GM23248 (cell line): ENCODE measurements at regions not wholly inside any gene's neighbourhood (a gene's known extent, or its start where the extent isn't known, plus 50 kb on each side); places are given as distances from the start of the nearest gene placed in this dataset.

Experiments used
- DNase-seq: peaks from one replicate; pipeline ENCODE4 v3.0.0-alpha.2; 2015
- H2AFZ ChIP-seq: fragments of 200-600 bp; sonication (generic); 2 replicates; pipeline ENCODE4 v1.6.1; 2016; ENCODE audit warnings: antibody characterized with exemption
- H3F3A ChIP-seq: fragments of 200-600 bp; sonication (generic); 2 replicates; pipeline ENCODE4 v1.6.1; 2016; ENCODE audit warnings: mild to moderate bottlenecking, antibody characterized with exemption, mixed run types; ENCODE audit not compliant: insufficient read depth
- H3K27ac ChIP-seq: fragments of 200-600 bp; sonication (generic); 2 replicates; pipeline ENCODE4 v1.5.1; 2016; ENCODE audit warnings: mild to moderate bottlenecking
- H3K27me3 ChIP-seq: fragments of 200-600 bp; sonication (generic); replicated peaks from 2 replicates; pipeline ENCODE4 v1.6.1; 2016; ENCODE audit warnings: mild to moderate bottlenecking; ENCODE audit not compliant: insufficient read depth
- H3K36me3 ChIP-seq: fragments of 200-600 bp; sonication (generic); 2 replicates; pipeline ENCODE4 v1.6.1; 2016; ENCODE audit warnings: low read depth, mild to moderate bottlenecking
- H3K4me1 ChIP-seq: fragments of 200-600 bp; sonication (generic); 2 replicates; pipeline ENCODE4 v1.6.1; 2016; ENCODE audit warnings: mild to moderate bottlenecking; ENCODE audit not compliant: insufficient read depth
- H3K4me2 ChIP-seq: fragments of 200-600 bp; sonication (generic); one replicate; pipeline ENCODE4 v1.6.1; 2016; ENCODE audit warnings: mild to moderate bottlenecking; ENCODE audit not compliant: unreplicated experiment
- H3K4me3 ChIP-seq: fragments of 200-600 bp; sonication (generic); 2 replicates; pipeline ENCODE4 v1.5.1; 2016; ENCODE audit warnings: mild to moderate bottlenecking
- H3K79me2 ChIP-seq: fragments of 200-600 bp; sonication (generic); 2 replicates; pipeline ENCODE4 v1.6.1; 2016; ENCODE audit warnings: mild to moderate bottlenecking; ENCODE audit not compliant: insufficient read depth
- H3K9ac ChIP-seq: fragments of 200-600 bp; sonication (generic); 2 replicates; pipeline ENCODE4 v1.6.1; 2016; ENCODE audit warnings: mild to moderate bottlenecking
- H3K9me2 ChIP-seq: fragments of 200-600 bp; sonication (generic); 2 replicates; pipeline ENCODE4 v1.6.1; 2016; ENCODE audit warnings: mixed run types, mild to moderate bottlenecking, moderate library complexity; ENCODE audit not compliant: insufficient read depth
- H3K9me3 ChIP-seq: fragments of 200-600 bp; sonication (generic); one replicate; pipeline ENCODE4 v1.6.1; 2017; ENCODE audit warnings: low read depth
- H4K20me1 ChIP-seq: fragments of 200-600 bp; sonication (generic); 2 replicates; pipeline ENCODE4 v1.6.0; 2016; ENCODE audit not compliant: insufficient read depth
- EZH2 ChIP-seq: fragments of 200-600 bp; sonication (generic); IDR thresholded peaks from 2 replicates; pipeline ENCODE4 v1.6.1; 2018; ENCODE audit warnings: antibody characterized with exemption, mild to moderate bottlenecking; ENCODE audit not compliant: insufficient read depth, poor library complexity, severe bottlenecking
- EZH2phosphoT487 ChIP-seq: fragments of 200-600 bp; sonication (generic); IDR thresholded peaks from 2 replicates; pipeline ENCODE4 v1.6.1; 2018; ENCODE audit warnings: antibody characterized with exemption, moderate library complexity, mild to moderate bottlenecking, low read depth; ENCODE audit not compliant: insufficient read depth
- WGBS, 2 experiments: methylation state at CpG; one replicate each; pipeline ENCODE4 v1.1.6; 2015 to 2017; ENCODE audit warnings: low lambda C conversion rate in 2 of 2, low coverage in 1 of 2; ENCODE audit errors: missing lambda C conversion rate in 2 of 2; 5-methylcytosine and 5-hydroxymethylcytosine counted together
- in situ Hi-C: fragments of 300-500 bp; cut with MboI; formaldehyde crosslinking; loops from 2 replicates; pipeline ENCODE4 v1.15.0; 2020

DNA sequence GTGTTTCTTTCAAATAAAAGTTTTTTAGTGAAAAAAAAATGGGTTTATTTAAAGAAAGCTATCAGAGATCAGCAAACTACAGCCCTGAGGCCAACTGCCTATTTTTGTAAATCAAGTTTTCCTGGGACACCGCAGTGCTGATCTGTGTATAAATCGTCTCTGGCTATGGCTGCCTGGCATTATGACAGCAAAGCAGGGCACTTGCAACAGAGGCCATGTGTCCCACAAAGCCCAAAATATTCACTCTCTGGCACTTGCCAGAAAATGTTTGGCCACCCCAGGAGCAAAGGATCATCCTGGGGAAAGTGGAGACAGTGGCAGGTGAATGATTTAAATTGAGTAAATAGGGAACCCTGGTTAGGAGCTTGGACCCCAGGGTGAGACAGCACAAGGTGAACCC is 291.6 kb downstream of the PREX1 start:
- Histone ChIP-seq H4K20me1 (no peaks in the 10 kb centered on the region), H2AFZ (no peak overlapping the region), H3K4me1 (no peaks in the 10 kb centered on the region), H3F3A (no peaks in the 10 kb centered on the region), H3K4me3 (no peak overlapping the region), H3K27ac (no peak overlapping the region), H3K9me3 (no peaks in the 10 kb centered on the region), H3K9me2 (no peaks in the 10 kb centered on the region), H3K9ac (no peak overlapping the region), H3K4me2 (no peak overlapping the region), H3K79me2 (no peaks in the 10 kb centered on the region), H3K27me3 (peaks cover 5% of the 10 kb centered on the region), H3K36me3 (no peaks in the 10 kb centered on the region)
- DNase-seq: no peak
- 9 to 25% methylated on average over 2 of the region's 2 CpGs for WGBS, 2 experiments
- TF ChIP-seq EZH2phosphoT487: no peak
- in situ Hi-C loops: no loop called here

DNA sequence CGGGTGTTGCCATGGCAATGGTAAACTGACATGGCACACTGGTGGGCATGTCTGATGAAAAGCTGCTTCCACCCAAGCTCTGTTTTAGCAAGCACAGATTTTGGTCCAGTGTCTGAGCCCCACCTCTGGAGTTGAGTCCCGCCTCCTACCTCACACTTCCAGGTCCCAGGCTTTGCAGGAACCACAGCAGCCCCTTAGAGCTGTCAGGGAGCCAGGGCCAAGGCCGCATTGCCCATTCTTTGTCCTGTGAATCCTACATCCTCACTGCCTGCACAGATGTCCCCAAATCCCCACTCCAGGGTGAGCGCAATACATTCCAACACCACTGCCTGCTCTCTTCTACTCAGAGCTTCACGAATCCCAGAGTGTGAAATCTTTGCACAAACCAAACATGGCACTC is 292.2 kb downstream of the PREX1 start:
- in situ Hi-C loops: no loop called here

DNA sequence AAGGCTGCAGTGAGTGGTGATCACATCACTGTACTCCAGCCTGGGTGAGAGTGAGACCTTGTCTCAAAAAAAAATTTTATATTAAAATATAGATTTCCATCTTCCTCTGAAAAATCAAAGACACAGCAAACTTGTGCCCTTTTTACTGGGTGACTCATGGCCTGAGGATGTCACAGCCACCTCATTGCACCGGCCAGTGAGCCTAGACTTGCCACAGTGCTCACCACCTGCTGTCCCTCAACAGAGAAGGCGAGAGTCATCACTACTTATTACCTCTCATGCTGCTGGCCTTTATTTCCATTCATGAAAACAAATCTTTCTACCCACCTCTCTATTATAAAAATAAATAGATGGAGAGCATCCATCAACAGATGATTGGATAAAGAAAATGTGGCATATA is 295.8 kb downstream of the PREX1 start:
- H4K20me1 ChIP-seq: no peaks in the 10 kb centered on the region
- no peaks in the 10 kb centered on the region for H3K36me3 ChIP-seq
- no peak overlapping the region for H2AFZ ChIP-seq
- no peak overlapping the region for H3K27ac ChIP-seq
- H3K4me1 ChIP-seq: no peaks in the 10 kb centered on the region
- no peak for TF ChIP-seq EZH2phosphoT487
- TF ChIP-seq EZH2: no peak
- 55 to 63% methylated on average over 2 of the region's 2 CpGs for WGBS, 2 experiments
- no peak overlapping the region for H3K9ac ChIP-seq
- H3K79me2 ChIP-seq: no peaks in the 10 kb centered on the region
- no peaks in the 10 kb centered on the region for H3F3A ChIP-seq
- H3K4me3 ChIP-seq: no peak overlapping the region
- no peaks in the 10 kb centered on the region for H3K9me2 ChIP-seq
- no peaks in the 10 kb centered on the region for H3K9me3 ChIP-seq
- DNase-seq: no peak
- H3K4me2 ChIP-seq: no peak overlapping the region
- peaks cover 5% of the 10 kb centered on the region; the same call in 1 of the 2 replicates for H3K27me3 ChIP-seq
- in situ Hi-C loops: no loop called here

More for the DNA sequence above, 292.2 kb downstream of the PREX1 start:
- Histone ChIP-seq H3K36me3 (no peaks in the 10 kb centered on the region), H2AFZ (no peak overlapping the region), H3K4me1 (no peaks in the 10 kb centered on the region), H3K79me2 (no peaks in the 10 kb centered on the region), H3K4me3 (no peak overlapping the region), H4K20me1 (no peaks in the 10 kb centered on the region), H3F3A (no peaks in the 10 kb centered on the region), H3K9me3 (no peaks in the 10 kb centered on the region), H3K27me3 (peaks cover 5% of the 10 kb centered on the region; the same call in 1 of the 2 replicates), H3K9ac (no peak overlapping the region), H3K9me2 (no peaks in the 10 kb centered on the region), H3K4me2 (no peak overlapping the region), H3K27ac (no peak overlapping the region)
- no peak for DNase-seq
- TF ChIP-seq EZH2 (no peak), EZH2phosphoT487 (no peak)
- WGBS, 2 experiments: 34 to 40% methylated on average over 5 of the region's 5 CpGs

- Histone ChIP-seq H3K9me2 (no peaks in the 10 kb centered on the region), H2AFZ (no peak overlapping the region), H3K36me3 (no peaks in the 10 kb centered on the region), H3K27me3 (peaks cover 5% of the 10 kb centered on the region; the same call in 1 of the 2 replicates), H3K4me3 (no peak overlapping the region), H3K9me3 (no peaks in the 10 kb centered on the region), H3F3A (no peaks in the 10 kb centered on the region), H4K20me1 (no peaks in the 10 kb centered on the region), H3K79me2 (no peaks in the 10 kb centered on the region), H3K4me1 (no peaks in the 10 kb centered on the region), H3K4me2 (no peak overlapping the region), H3K9ac (no peak overlapping the region), H3K27ac (no peak overlapping the region)
- TF ChIP-seq EZH2 (no peak), EZH2phosphoT487 (no peak)
- WGBS, 2 experiments: 0 to 7% methylated on average over 2 of the region's 2 CpGs
- in situ Hi-C loops: no loop called here
- no peak for DNase-seq
These were observed 296.3 kb downstream of the PREX1 start for GRCh38 chr20:48531505-48531904.

- Histone ChIP-seq H3K4me2 (no peak overlapping the region), H3K9me2 (no peaks in the 10 kb centered on the region), H3K4me1 (no peaks in the 10 kb centered on the region), H3K9ac (no peak overlapping the region), H3K36me3 (no peaks in the 10 kb centered on the region), H3K4me3 (no peak overlapping the region), H3K27ac (no peak overlapping the region), H3F3A (no peaks in the 10 kb centered on the region), H3K27me3 (peaks cover 5% of the 10 kb centered on the region; the same call in 1 of the 2 replicates), H3K79me2 (no peaks in the 10 kb centered on the region), H3K9me3 (no peaks in the 10 kb centered on the region), H2AFZ (no peak overlapping the region), H4K20me1 (no peaks in the 10 kb centered on the region)
- TF ChIP-seq EZH2: no peak
- no peak for TF ChIP-seq EZH2phosphoT487
- in situ Hi-C loops: no loop called here
- 50 to 52% methylated on average over 5 of the region's 5 CpGs for WGBS, 2 experiments
- DNase-seq: no peak
These were observed 296.8 kb downstream of the PREX1 start for GRCh38 chr20:48530957-48531356.
